Gastroesophageal sphincter (tissue), 3 donors: ENCODE measurements at regions not wholly inside any gene's neighbourhood (a gene's known extent, or its start where the extent isn't known, plus 50 kb on each side); places are given as distances from the start of the nearest gene placed in this dataset.

Experiments used
- EP300 ChIP-seq: sonication (generic); formaldehyde crosslinking; IDR thresholded peaks from one replicate; pipeline ENCODE4 v1.6.1; 2017; ENCODE audit warnings: antibody characterized with exemption, mild to moderate bottlenecking
- POLR2A ChIP-seq, 2 donors: fragments of 450-650 bp; IDR thresholded peaks; one replicate each; pipeline ENCODE4 v1.6.1; 2017; ENCODE audit warnings: antibody characterized with exemption in 2 of 2, mild to moderate bottlenecking in 2 of 2, moderate library complexity in 1 of 2
- POLR2AphosphoS5 ChIP-seq: sonication (generic); formaldehyde crosslinking; IDR thresholded peaks from one replicate; pipeline ENCODE4 v1.6.1; 2017; ENCODE audit warnings: antibody characterized with exemption
- TF ChIP-seq, protein P1 (sequence below), 4 experiments: fragments of 200-600 bp in 2 of 4; fragments of 450-650 bp in 2 of 4; sonication (generic) in 1 of 4; IDR thresholded peaks; one replicate each; pipeline ENCODE4 v1.5.1; 2017 to 2019; ENCODE audit warnings: antibody characterized with exemption in 4 of 4, mild to moderate bottlenecking in 2 of 4, moderate library complexity in 2 of 4

GRCh38 chr3:76582098-76582497, 457.8 kb upstream of the ROBO2 start:
- TF ChIP-seq POLR2A (IDR thresholded peaks at IDR 0.05): no peak
- TF ChIP-seq, protein P1, sequence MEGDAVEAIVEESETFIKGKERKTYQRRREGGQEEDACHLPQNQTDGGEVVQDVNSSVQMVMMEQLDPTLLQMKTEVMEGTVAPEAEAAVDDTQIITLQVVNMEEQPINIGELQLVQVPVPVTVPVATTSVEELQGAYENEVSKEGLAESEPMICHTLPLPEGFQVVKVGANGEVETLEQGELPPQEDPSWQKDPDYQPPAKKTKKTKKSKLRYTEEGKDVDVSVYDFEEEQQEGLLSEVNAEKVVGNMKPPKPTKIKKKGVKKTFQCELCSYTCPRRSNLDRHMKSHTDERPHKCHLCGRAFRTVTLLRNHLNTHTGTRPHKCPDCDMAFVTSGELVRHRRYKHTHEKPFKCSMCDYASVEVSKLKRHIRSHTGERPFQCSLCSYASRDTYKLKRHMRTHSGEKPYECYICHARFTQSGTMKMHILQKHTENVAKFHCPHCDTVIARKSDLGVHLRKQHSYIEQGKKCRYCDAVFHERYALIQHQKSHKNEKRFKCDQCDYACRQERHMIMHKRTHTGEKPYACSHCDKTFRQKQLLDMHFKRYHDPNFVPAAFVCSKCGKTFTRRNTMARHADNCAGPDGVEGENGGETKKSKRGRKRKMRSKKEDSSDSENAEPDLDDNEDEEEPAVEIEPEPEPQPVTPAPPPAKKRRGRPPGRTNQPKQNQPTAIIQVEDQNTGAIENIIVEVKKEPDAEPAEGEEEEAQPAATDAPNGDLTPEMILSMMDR (IDR thresholded peaks at IDR 0.05): no peak
- no peak for TF ChIP-seq POLR2AphosphoS5
- TF ChIP-seq EP300: no peak
